ENCODE measurements at regions not wholly inside any gene's neighbourhood (a gene's known extent, or its start where the extent isn't known, plus 50 kb on each side); places are given as distances from the start of the nearest gene placed in this dataset.

- TF ChIP-seq POLR2A (IDR thresholded peaks at IDR 0.05) (no peak), CTCF (IDR thresholded peaks at IDR 0.05) (no peak)
These were observed 92.6 kb downstream of the SNX5 start for GRCh38 chr20:17875981-17876385.
